IMR-90 (cell line): ENCODE measurements at regions not wholly inside any gene's neighbourhood (a gene's known extent, or its start where the extent isn't known, plus 50 kb on each side); places are given as distances from the start of the nearest gene placed in this dataset.

Source experiments
- ATAC-seq: fragments of 200-7000 bp; cut with Tn5 transposase; 2 replicates; pipeline ENCODE4 v1.9.1; 2020; ENCODE audit warnings: low read depth, mild to moderate bottlenecking, moderate library complexity
- BruUV-seq: library from RNA; stranded (reverse); fragments of 400-500 nt; replicated peaks from 2 replicates; lab custom pipeline; 2021; lab: Mats Ljungman, UMichigan
- CTCF ChIA-PET: fragments of 300-600 bp; formaldehyde crosslinking; extraction: SDS; loops from one replicate; lab custom pipeline; 2021; ENCODE audit warnings: antibody characterized with exemption; lab: Yijun Ruan, JAX
- POLR2A ChIA-PET: fragments of 300-600 bp; sonication (Branson Sonifier 250); formaldehyde crosslinking; loops from one replicate; lab custom pipeline; 2022; ENCODE audit warnings: antibody characterized with exemption; ENCODE audit not compliant: unreplicated experiment; lab: Charles Lee
- DNase-seq: peaks from one replicate; pipeline ENCODE4 v3.0.0; 2013
- H2AFZ ChIP-seq: replicated peaks from 2 replicates; pipeline ENCODE3; 2013; ENCODE audit warnings: low read length, mild to moderate bottlenecking; ENCODE audit not compliant: poor library complexity
- H2AK5ac ChIP-seq: 2 replicates; pipeline ENCODE4 v1.6.1; 2013; ENCODE audit warnings: low read depth, low read length, inconsistent platforms
- H2AK9ac ChIP-seq: replicated peaks from 2 replicates; pipeline ENCODE3; 2013; ENCODE audit warnings: mild to moderate bottlenecking, low read depth, low read length, moderate library complexity; ENCODE audit not compliant: poor library complexity
- H2BK120ac ChIP-seq: 2 replicates; pipeline ENCODE4 v1.6.1; 2013; ENCODE audit warnings: low read depth, low read length, inconsistent platforms
- H2BK15ac ChIP-seq: 3 replicates; pipeline ENCODE4 v1.6.1; 2013; ENCODE audit warnings: low read depth, low read length, inconsistent platforms
- H2BK20ac ChIP-seq: 2 replicates; pipeline ENCODE4 v1.6.1; 2013; ENCODE audit warnings: low read depth, mild to moderate bottlenecking, inconsistent platforms, low read length, moderate library complexity
- H2BK5ac ChIP-seq: 2 replicates; pipeline ENCODE4 v1.6.1; 2013; ENCODE audit warnings: mild to moderate bottlenecking, low read depth, low read length, inconsistent platforms; ENCODE audit not compliant: poor library complexity, severe bottlenecking
- H3K14ac ChIP-seq: replicated peaks from 2 replicates; pipeline ENCODE4 v1.6.1; 2013; ENCODE audit warnings: low read depth, low read length, inconsistent platforms
- H3K18ac ChIP-seq: 2 replicates; pipeline ENCODE4 v1.6.1; 2013; ENCODE audit warnings: low read depth, low read length, control low read depth
- H3K23ac ChIP-seq: 2 replicates; pipeline ENCODE4 v1.6.1; 2013; ENCODE audit warnings: low read depth, low read length, inconsistent platforms
- H3K27ac ChIP-seq: 2 replicates; pipeline ENCODE4 v1.5.1; 2013; ENCODE audit warnings: mild to moderate bottlenecking, control low read depth, low read length; ENCODE audit not compliant: insufficient read depth
- H3K27me3 ChIP-seq: 2 replicates; pipeline ENCODE4 v1.6.1; 2013; ENCODE audit warnings: low read length; ENCODE audit not compliant: control insufficient read depth, insufficient read depth
- H3K36me3 ChIP-seq: 2 replicates; pipeline ENCODE4 v1.6.1; 2013; ENCODE audit warnings: low read length, mixed read lengths; ENCODE audit not compliant: control insufficient read depth, insufficient read depth
- H3K4ac ChIP-seq: 2 replicates; pipeline ENCODE4 v1.6.1; 2013; ENCODE audit warnings: low read depth, low read length, inconsistent platforms
- H3K4me1 ChIP-seq: 2 replicates; pipeline ENCODE4 v1.6.1; 2013; ENCODE audit warnings: low read length, mixed read lengths; ENCODE audit not compliant: control insufficient read depth, insufficient read depth
- H3K4me2 ChIP-seq: 2 replicates; pipeline ENCODE4 v1.6.1; 2013; ENCODE audit warnings: low read depth, mild to moderate bottlenecking, control low read depth, low read length, moderate library complexity
- H3K4me3 ChIP-seq: 2 replicates; pipeline ENCODE4 v1.5.1; 2013; ENCODE audit warnings: low read depth, mild to moderate bottlenecking, control low read depth, low read length, moderate library complexity; ENCODE audit not compliant: insufficient read depth
- H3K56ac ChIP-seq: 2 replicates; pipeline ENCODE4 v1.6.1; 2013; ENCODE audit warnings: low read length, inconsistent platforms; ENCODE audit not compliant: insufficient read depth; ENCODE audit errors: extremely low read depth
- H3K79me1 ChIP-seq, 2 experiments: 2 replicates each; pipeline ENCODE4 v1.6.1; 2013; ENCODE audit warnings: low read length in 2 of 2, inconsistent platforms in 1 of 2, low read depth in 1 of 2
- H3K9ac ChIP-seq: 2 replicates; pipeline ENCODE4 v1.6.1; 2013; ENCODE audit warnings: low read depth, low read length, control low read depth
- H3K9me1 ChIP-seq: 2 replicates; pipeline ENCODE4 v1.6.1; 2013; ENCODE audit warnings: low read length, inconsistent platforms; ENCODE audit not compliant: insufficient read depth
- H3K9me3 ChIP-seq: 2 replicates; pipeline ENCODE4 v1.6.1; 2013; ENCODE audit warnings: low read length; ENCODE audit not compliant: control insufficient read depth, insufficient read depth
- H4K20me1 ChIP-seq: 2 replicates; pipeline ENCODE4 v1.6.1; 2013; ENCODE audit warnings: low read length, inconsistent platforms; ENCODE audit not compliant: insufficient read depth
- H4K5ac ChIP-seq: 2 replicates; pipeline ENCODE4 v1.6.1; 2013; ENCODE audit warnings: mild to moderate bottlenecking, low read depth, low read length, control low read depth
- H4K8ac ChIP-seq, 2 experiments: 2 replicates each; pipeline ENCODE4 v1.6.1; 2013; ENCODE audit warnings: low read depth in 2 of 2, low read length in 2 of 2, control low read depth in 1 of 2, inconsistent platforms in 1 of 2
- H4K91ac ChIP-seq: 2 replicates; pipeline ENCODE4 v1.6.1; 2013; ENCODE audit warnings: low read depth, low read length, inconsistent platforms; ENCODE audit not compliant: insufficient read depth
- BHLHE40 ChIP-seq: fragments of 150-350 bp; IDR thresholded peaks from 2 replicates; pipeline ENCODE4 v1.6.1; 2016; ENCODE audit warnings: mild to moderate bottlenecking, low read depth, low read length
- CEBPB ChIP-seq: IDR thresholded peaks from 2 replicates; pipeline ENCODE4 v1.6.1; 2012; ENCODE audit warnings: low read depth, low read length, improper control_type of control experiment
- CHD1 ChIP-seq: IDR thresholded peaks from 2 replicates; pipeline ENCODE4 v1.6.1; 2012; ENCODE audit warnings: low read depth, low read length, improper control_type of control experiment
- ELK1 ChIP-seq: fragments of 150-350 bp; IDR thresholded peaks from 2 replicates; pipeline ENCODE4 v1.6.1; 2016; ENCODE audit warnings: low read depth, mild to moderate bottlenecking, low read length, moderate library complexity, borderline replicate concordance
- FOS ChIP-seq: fragments of 150-350 bp; IDR thresholded peaks from 2 replicates; pipeline ENCODE4 v1.6.1; 2016; ENCODE audit warnings: low read depth, low read length
- MAFK ChIP-seq: IDR thresholded peaks from 2 replicates; pipeline ENCODE4 v1.6.1; 2012; ENCODE audit warnings: low read depth, low read length, improper control_type of control experiment
- MAZ ChIP-seq: IDR thresholded peaks from 2 replicates; pipeline ENCODE4 v1.6.1; 2012; ENCODE audit warnings: low read depth, mild to moderate bottlenecking, low read length, improper control_type of control experiment, moderate library complexity, borderline replicate concordance
- MXI1 ChIP-seq: IDR thresholded peaks from 2 replicates; pipeline ENCODE4 v1.6.1; 2012; ENCODE audit warnings: low read depth, mild to moderate bottlenecking, low read length, moderate library complexity, borderline replicate concordance
- NFE2L2 ChIP-seq: fragments of 150-350 bp; IDR thresholded peaks from 2 replicates; pipeline ENCODE4 v1.6.1; 2016; ENCODE audit warnings: low read depth, mild to moderate bottlenecking, low read length
- POLR2A ChIP-seq: IDR thresholded peaks from 2 replicates; pipeline ENCODE4 v1.6.1; 2012; ENCODE audit warnings: mild to moderate bottlenecking, low read depth, low read length
- RAD21 ChIP-seq: IDR thresholded peaks from 2 replicates; pipeline ENCODE4 v1.6.1; 2012; ENCODE audit warnings: low read length, improper control_type of control experiment
- RCOR1 ChIP-seq: IDR thresholded peaks from 2 replicates; pipeline ENCODE4 v1.6.1; 2012; ENCODE audit warnings: mild to moderate bottlenecking, low read length, improper control_type of control experiment; ENCODE audit not compliant: insufficient replicate concordance
- RFX5 ChIP-seq: IDR thresholded peaks from 2 replicates; pipeline ENCODE4 v1.8.0; 2012; ENCODE audit warnings: low read depth, mild to moderate bottlenecking, low read length, moderate library complexity
- SMC3 ChIP-seq: fragments of 150-350 bp; IDR thresholded peaks from 2 replicates; pipeline ENCODE4 v1.6.1; 2016; ENCODE audit warnings: low read depth, mild to moderate bottlenecking, antibody characterized with exemption, low read length, moderate library complexity
- WGBS, 2 experiments: methylation state at CpG; one replicate each; pipeline versions ENCODE4 v1.1.5 to v1.1.7; 2013; ENCODE audit warnings: missing lambda C conversion rate in 2 of 2; ENCODE audit not compliant: insufficient read length in 1 of 2; ENCODE audit errors: extremely low coverage in 2 of 2; 5-methylcytosine and 5-hydroxymethylcytosine counted together
- dilution Hi-C: fragments of 300-500 bp; cut with HindIII; formaldehyde crosslinking; loops from one replicate; pipeline ENCODE4 v1.14.3; 2018; ENCODE audit warnings: low sequenced_read_pairs; ENCODE audit not compliant: unreplicated experiment
- in situ Hi-C: fragments of 300-500 bp; cut with MboI; formaldehyde crosslinking; loops from 3 replicates; pipeline ENCODE4 v1.14.3; 2019; ENCODE audit warnings: low sequenced_read_pairs, inconsistent platforms, mixed read lengths
- intact Hi-C: fragments of 100-400 bp; cut with micrococcal nuclease; formaldehyde crosslinking; loops from 2 replicates; pipeline ENCODE4 v1.10.0; 2022
- TF ChIP-seq, protein P1 (sequence below): fragments of 150-350 bp; IDR thresholded peaks from 2 replicates; pipeline ENCODE4 v1.6.1; 2017; ENCODE audit warnings: mild to moderate bottlenecking, antibody characterized with exemption, low read length, low read depth
- TF ChIP-seq, protein P2 (sequence below): conservative IDR thresholded peaks from 2 replicates; pipeline ENCODE4 v1.5.1; 2012; ENCODE audit warnings: mild to moderate bottlenecking, low read depth, low read length, improper control_type of control experiment

DNA sequence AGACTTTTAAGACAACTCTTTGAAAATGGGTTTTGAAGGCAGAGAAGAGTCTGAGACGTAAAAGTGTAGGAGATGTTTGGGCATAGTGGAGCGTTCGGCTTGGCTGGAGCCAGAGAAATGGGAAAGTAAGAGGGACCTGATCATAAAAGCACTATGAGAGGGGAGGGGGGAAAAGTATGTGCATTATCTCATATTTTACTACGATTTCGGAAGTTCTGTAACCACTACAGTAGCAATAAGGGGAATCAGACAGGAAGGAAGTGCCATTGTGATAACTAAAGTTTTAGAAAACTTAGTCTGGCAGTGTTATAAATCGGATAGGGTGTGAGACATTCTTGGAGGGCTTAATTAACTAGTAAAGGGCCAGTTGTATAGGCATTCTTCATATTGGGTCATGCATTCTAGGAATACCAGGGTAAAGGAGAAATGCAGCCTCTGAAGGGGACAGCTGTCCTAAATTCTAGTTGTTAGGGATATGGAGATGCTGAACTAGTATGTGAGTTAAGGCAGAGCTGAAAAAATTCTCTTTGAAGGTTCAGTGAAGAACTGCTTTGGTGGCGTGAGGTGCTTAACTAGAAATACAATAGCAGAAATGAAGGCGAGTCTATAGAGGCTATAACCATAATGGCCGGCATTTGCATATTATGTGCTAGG is 83.8 kb upstream of the FREM1 start:
- Histone ChIP-seq H2BK20ac (no peak overlapping the region), H3K36me3 (no peaks in the 10 kb centered on the region), H3K27ac (no peak overlapping the region), H3K9ac (no peak overlapping the region), H2BK15ac (no peak overlapping the region), H4K8ac (peak overlapping the region in 1 of 2 experiments; percentile 76; a peak in 2 of 4 replicates), H3K4me3 (0 out of 2 replicates have a peak overlapping the region, but pooled peaks have one; percentile 85), H3K9me1 (no peaks in the 10 kb centered on the region), H3K4me1 (no peaks in the 10 kb centered on the region), H3K18ac (no peak overlapping the region), H2BK120ac (no peak overlapping the region), H3K56ac (no peak overlapping the region), H3K14ac (no peak overlapping the region), H3K27me3 (no peaks in the 10 kb centered on the region), H2AK9ac (no peak overlapping the region), H4K20me1 (no peaks in the 10 kb centered on the region), H4K5ac (no peak overlapping the region), H4K91ac (no peak overlapping the region), H3K23ac (no peak overlapping the region), H3K79me1 (no peaks in the 10 kb centered on the region), H2AK5ac (no peak overlapping the region), H2AFZ (no peak overlapping the region), H3K4me2 (peak overlapping the region; percentile 79), H2BK5ac (no peak overlapping the region), H3K4ac (no peak overlapping the region), H3K9me3 (no peaks in the 10 kb centered on the region)
- intact Hi-C loops, result no loop called here
- dilution Hi-C loops, result no loop called here
- no TSS peak for BruUV-seq
- 46% methylated on average over 4 of the region's 9 CpGs; no CpG with 5 or more reads in 1 of the 2 experiments for WGBS, 2 experiments
- no peak for ATAC-seq
- ChIA-PET POLR2A (no interaction called here), CTCF (no interaction called here)
- no peak for DNase-seq
- TF ChIP-seq, protein P1, sequence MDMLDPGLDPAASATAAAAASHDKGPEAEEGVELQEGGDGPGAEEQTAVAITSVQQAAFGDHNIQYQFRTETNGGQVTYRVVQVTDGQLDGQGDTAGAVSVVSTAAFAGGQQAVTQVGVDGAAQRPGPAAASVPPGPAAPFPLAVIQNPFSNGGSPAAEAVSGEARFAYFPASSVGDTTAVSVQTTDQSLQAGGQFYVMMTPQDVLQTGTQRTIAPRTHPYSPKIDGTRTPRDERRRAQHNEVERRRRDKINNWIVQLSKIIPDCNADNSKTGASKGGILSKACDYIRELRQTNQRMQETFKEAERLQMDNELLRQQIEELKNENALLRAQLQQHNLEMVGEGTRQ, result no peak
- TF ChIP-seq CEBPB (no peak), RAD21 (no peak), MXI1 (no peak), NFE2L2 (no peak), POLR2A (no peak), BHLHE40 (no peak), MAFK (no peak), ELK1 (no peak), SMC3 (no peak), MAZ (no peak), RFX5 (no peak), CHD1 (no peak), RCOR1 (no peak), FOS (no peak)
- TF ChIP-seq, protein P2, sequence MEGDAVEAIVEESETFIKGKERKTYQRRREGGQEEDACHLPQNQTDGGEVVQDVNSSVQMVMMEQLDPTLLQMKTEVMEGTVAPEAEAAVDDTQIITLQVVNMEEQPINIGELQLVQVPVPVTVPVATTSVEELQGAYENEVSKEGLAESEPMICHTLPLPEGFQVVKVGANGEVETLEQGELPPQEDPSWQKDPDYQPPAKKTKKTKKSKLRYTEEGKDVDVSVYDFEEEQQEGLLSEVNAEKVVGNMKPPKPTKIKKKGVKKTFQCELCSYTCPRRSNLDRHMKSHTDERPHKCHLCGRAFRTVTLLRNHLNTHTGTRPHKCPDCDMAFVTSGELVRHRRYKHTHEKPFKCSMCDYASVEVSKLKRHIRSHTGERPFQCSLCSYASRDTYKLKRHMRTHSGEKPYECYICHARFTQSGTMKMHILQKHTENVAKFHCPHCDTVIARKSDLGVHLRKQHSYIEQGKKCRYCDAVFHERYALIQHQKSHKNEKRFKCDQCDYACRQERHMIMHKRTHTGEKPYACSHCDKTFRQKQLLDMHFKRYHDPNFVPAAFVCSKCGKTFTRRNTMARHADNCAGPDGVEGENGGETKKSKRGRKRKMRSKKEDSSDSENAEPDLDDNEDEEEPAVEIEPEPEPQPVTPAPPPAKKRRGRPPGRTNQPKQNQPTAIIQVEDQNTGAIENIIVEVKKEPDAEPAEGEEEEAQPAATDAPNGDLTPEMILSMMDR, result no peak
- in situ Hi-C loops, result no loop called here
